ENCODE measurements at regions not wholly inside any gene's neighbourhood (a gene's known extent, or its start where the extent isn't known, plus 50 kb on each side); places are given as distances from the start of the nearest gene placed in this dataset.

DNA sequence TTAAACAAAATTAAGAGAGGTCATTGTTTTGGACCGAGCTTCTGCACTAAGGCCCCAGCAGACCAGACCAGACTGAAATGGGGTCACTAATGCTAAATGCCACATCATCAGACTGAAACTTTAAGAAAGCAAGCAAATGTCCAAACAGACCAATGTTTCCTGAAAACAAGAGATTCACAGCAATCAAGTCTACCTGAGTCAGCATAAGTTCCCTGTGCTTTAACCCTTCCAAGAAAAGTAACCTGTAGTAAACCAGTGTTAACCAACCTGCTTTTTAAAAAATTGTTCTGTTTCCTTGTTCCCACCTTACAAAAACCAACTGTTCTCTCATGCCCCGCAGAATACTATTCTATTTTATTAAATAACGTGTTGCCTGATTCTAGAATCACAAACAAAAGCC, 241.1 kb upstream of the GADL1 start:
- Histone ChIP-seq H3K36me3 (ENCODE audit: control insufficient read depth in 1 of 2, insufficient read depth in 2 of 2, low read length in 2 of 2) (no peaks in the 10 kb centered on the region), H4K20me1 (ENCODE audit: insufficient read depth) (no peaks in the 10 kb centered on the region), H3K79me2 (ENCODE audit: insufficient read depth, low read length) (no peaks in the 10 kb centered on the region), H3K4me1 (ENCODE audit: control insufficient read depth in 1 of 2, insufficient read depth in 2 of 2, low read length in 2 of 2) (no peaks in the 10 kb centered on the region), H3K9me2 (ENCODE audit: insufficient read depth) (no peaks in the 10 kb centered on the region), H3K27me3 (ENCODE audit: insufficient read depth, low read length) (no peaks in the 10 kb centered on the region), H3K4me3 (replicated peaks in 1 of 2; ENCODE audit: low read depth in 1 of 2, low read length in 2 of 2) (no peak overlapping the region), H3K9me3 (ENCODE audit: control insufficient read depth in 1 of 2, insufficient read depth in 1 of 2, low read depth in 1 of 2, low read length in 2 of 2) (no peaks in the 10 kb centered on the region), H2AFZ (ENCODE audit: low read depth, low read length, poor library complexity, severe bottlenecking) (no peak overlapping the region), H3K9ac (ENCODE audit: low read length) (no peak overlapping the region), H3K27ac (ENCODE audit: low read depth, low read length) (no peak overlapping the region), H3K4me2 (ENCODE audit: low read length) (no peak overlapping the region)
- no peak for DNase-seq (ENCODE audit: low read depth, low spot score)
- ChIA-PET RAD21 (ENCODE audit: low non-redundant PET in 1 of 2, low total read pairs in 2 of 2, uncharacterized antibody in 2 of 2, unreplicated experiment in 2 of 2) (no interaction called here), CTCF (no interaction called here), POLR2A (no interaction called here)
- TF ChIP-seq FOSL1 (IDR thresholded peaks at IDR 0.05; ENCODE audit: low read depth): no peak
- TF ChIP-seq, protein P1, sequence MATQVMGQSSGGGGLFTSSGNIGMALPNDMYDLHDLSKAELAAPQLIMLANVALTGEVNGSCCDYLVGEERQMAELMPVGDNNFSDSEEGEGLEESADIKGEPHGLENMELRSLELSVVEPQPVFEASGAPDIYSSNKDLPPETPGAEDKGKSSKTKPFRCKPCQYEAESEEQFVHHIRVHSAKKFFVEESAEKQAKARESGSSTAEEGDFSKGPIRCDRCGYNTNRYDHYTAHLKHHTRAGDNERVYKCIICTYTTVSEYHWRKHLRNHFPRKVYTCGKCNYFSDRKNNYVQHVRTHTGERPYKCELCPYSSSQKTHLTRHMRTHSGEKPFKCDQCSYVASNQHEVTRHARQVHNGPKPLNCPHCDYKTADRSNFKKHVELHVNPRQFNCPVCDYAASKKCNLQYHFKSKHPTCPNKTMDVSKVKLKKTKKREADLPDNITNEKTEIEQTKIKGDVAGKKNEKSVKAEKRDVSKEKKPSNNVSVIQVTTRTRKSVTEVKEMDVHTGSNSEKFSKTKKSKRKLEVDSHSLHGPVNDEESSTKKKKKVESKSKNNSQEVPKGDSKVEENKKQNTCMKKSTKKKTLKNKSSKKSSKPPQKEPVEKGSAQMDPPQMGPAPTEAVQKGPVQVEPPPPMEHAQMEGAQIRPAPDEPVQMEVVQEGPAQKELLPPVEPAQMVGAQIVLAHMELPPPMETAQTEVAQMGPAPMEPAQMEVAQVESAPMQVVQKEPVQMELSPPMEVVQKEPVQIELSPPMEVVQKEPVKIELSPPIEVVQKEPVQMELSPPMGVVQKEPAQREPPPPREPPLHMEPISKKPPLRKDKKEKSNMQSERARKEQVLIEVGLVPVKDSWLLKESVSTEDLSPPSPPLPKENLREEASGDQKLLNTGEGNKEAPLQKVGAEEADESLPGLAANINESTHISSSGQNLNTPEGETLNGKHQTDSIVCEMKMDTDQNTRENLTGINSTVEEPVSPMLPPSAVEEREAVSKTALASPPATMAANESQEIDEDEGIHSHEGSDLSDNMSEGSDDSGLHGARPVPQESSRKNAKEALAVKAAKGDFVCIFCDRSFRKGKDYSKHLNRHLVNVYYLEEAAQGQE (IDR thresholded peaks at IDR 0.05; ENCODE audit: low read depth): no peak
- TF ChIP-seq EGR1 (IDR thresholded peaks at IDR 0.05; ENCODE audit: low read depth): no peak
- TF ChIP-seq YY1 (IDR thresholded peaks at IDR 0.05; ENCODE audit: extremely low read depth, insufficient replicate concordance, low read depth, low read length): no peak
- TF ChIP-seq SIN3A (IDR thresholded peaks at IDR 0.05; ENCODE audit: low read depth): no peak
- TF ChIP-seq EZH2phosphoT487 (IDR thresholded peaks at IDR 0.05; ENCODE audit: borderline replicate concordance): no peak
- TF ChIP-seq, protein P2, sequence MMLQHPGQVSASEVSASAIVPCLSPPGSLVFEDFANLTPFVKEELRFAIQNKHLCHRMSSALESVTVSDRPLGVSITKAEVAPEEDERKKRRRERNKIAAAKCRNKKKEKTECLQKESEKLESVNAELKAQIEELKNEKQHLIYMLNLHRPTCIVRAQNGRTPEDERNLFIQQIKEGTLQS (IDR thresholded peaks at IDR 0.05): no peak
- TF ChIP-seq, protein P3, sequence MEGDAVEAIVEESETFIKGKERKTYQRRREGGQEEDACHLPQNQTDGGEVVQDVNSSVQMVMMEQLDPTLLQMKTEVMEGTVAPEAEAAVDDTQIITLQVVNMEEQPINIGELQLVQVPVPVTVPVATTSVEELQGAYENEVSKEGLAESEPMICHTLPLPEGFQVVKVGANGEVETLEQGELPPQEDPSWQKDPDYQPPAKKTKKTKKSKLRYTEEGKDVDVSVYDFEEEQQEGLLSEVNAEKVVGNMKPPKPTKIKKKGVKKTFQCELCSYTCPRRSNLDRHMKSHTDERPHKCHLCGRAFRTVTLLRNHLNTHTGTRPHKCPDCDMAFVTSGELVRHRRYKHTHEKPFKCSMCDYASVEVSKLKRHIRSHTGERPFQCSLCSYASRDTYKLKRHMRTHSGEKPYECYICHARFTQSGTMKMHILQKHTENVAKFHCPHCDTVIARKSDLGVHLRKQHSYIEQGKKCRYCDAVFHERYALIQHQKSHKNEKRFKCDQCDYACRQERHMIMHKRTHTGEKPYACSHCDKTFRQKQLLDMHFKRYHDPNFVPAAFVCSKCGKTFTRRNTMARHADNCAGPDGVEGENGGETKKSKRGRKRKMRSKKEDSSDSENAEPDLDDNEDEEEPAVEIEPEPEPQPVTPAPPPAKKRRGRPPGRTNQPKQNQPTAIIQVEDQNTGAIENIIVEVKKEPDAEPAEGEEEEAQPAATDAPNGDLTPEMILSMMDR (IDR thresholded peaks at IDR 0.05 in 2 of 3, conservative IDR thresholded peaks at IDR 0.05 in 1 of 3; ENCODE audit: borderline replicate concordance in 1 of 3, insufficient read depth in 1 of 3, low read depth in 2 of 3, low read length in 2 of 3): no peak
- TF ChIP-seq JUND (IDR thresholded peaks at IDR 0.05): no peak
- TF ChIP-seq RAD21 (IDR thresholded peaks at IDR 0.05; ENCODE audit: low read depth): no peak
- TF ChIP-seq SP1 (IDR thresholded peaks at IDR 0.05; ENCODE audit: low read depth): no peak
- BruUV-seq (replicated peaks): no TSS peak
- intact Hi-C loops (cut with micrococcal nuclease): no loop called here
- no peak for ATAC-seq

All from HCT116 (cell line).